ENCODE measurements at regions not wholly inside any gene's neighbourhood (a gene's known extent, or its start where the extent isn't known, plus 50 kb on each side); places are given as distances from the start of the nearest gene placed in this dataset.

GRCh38 chr16:74168445-74168844 is 128.2 kb upstream of the PSMD7 start:
- no peak for TF ChIP-seq SUZ12 (IDR thresholded peaks at IDR 0.05)
- TF ChIP-seq FOXK2 (IDR thresholded peaks at IDR 0.05), result no peak
- TF ChIP-seq FOXA1 (IDR thresholded peaks at IDR 0.05), result no peak
- no peak for TF ChIP-seq BHLHE40 (IDR thresholded peaks at IDR 0.05; ENCODE audit: borderline replicate concordance)
- TF ChIP-seq LEF1 (IDR thresholded peaks at IDR 0.05; ENCODE audit: borderline replicate concordance), result no peak
- no peak for TF ChIP-seq ARNT (IDR thresholded peaks at IDR 0.05)
- no peak for TF ChIP-seq SP1 (IDR thresholded peaks at IDR 0.05)
- no peak for TF ChIP-seq ZNF384 (IDR thresholded peaks at IDR 0.05)
- no peak for TF ChIP-seq NFRKB (IDR thresholded peaks at IDR 0.05)
- no peak for TF ChIP-seq HDGF (IDR thresholded peaks at IDR 0.05; ENCODE audit: borderline replicate concordance)
- no peak for TF ChIP-seq L3MBTL2 (conservative IDR thresholded peaks at IDR 0.05)
- no peak for TF ChIP-seq FOXM1 (IDR thresholded peaks at IDR 0.05; ENCODE audit: borderline replicate concordance)
- no peak for TF ChIP-seq CTBP1 (IDR thresholded peaks at IDR 0.05; ENCODE audit: borderline replicate concordance)
- no peak for TF ChIP-seq TARDBP (IDR thresholded peaks at IDR 0.05)
- ChIA-PET CTCF (no interaction called here), POLR2A (no interaction called here)
- DNase-seq (ENCODE audit: extremely low spot score), result no peak

GRCh38 chr16:74166456-74166855 is 130.2 kb upstream of the PSMD7 start:
- ChIA-PET CTCF (no interaction called here), POLR2A (interaction anchor here (0.6 kb wide), 1 partner anchor 74 kb away, joined by 3 read pairs; no protein-coding TSS in a partner anchor)
- no peak for TF ChIP-seq ZNF384 (IDR thresholded peaks at IDR 0.05)
- DNase-seq (ENCODE audit: extremely low spot score), result no peak

GRCh38 chr16:74165566-74166080 is 131.0 kb upstream of the PSMD7 start:
- TF ChIP-seq FOXM1 (IDR thresholded peaks at IDR 0.05; ENCODE audit: borderline replicate concordance) (no peak), SP1 (IDR thresholded peaks at IDR 0.05) (no peak), NFRKB (IDR thresholded peaks at IDR 0.05) (no peak), FOXA1 (IDR thresholded peaks at IDR 0.05) (no peak), CTBP1 (IDR thresholded peaks at IDR 0.05; ENCODE audit: borderline replicate concordance) (no peak), SUZ12 (IDR thresholded peaks at IDR 0.05) (no peak), HDGF (IDR thresholded peaks at IDR 0.05; ENCODE audit: borderline replicate concordance) (no peak), BHLHE40 (IDR thresholded peaks at IDR 0.05; ENCODE audit: borderline replicate concordance) (no peak), L3MBTL2 (conservative IDR thresholded peaks at IDR 0.05) (no peak), ZNF384 (IDR thresholded peaks at IDR 0.05) (no peak), ELF4 (IDR thresholded peaks at IDR 0.05) (no peak), LEF1 (IDR thresholded peaks at IDR 0.05; ENCODE audit: borderline replicate concordance) (no peak)
- ChIA-PET POLR2A (no interaction called here), CTCF (no interaction called here)
- DNase-seq (ENCODE audit: extremely low spot score), result no peak

- TF ChIP-seq CTBP1 (IDR thresholded peaks at IDR 0.05; ENCODE audit: borderline replicate concordance) (no peak), ZNF384 (IDR thresholded peaks at IDR 0.05) (no peak), NFRKB (IDR thresholded peaks at IDR 0.05) (no peak), SUZ12 (IDR thresholded peaks at IDR 0.05) (no peak), FOXM1 (IDR thresholded peaks at IDR 0.05; ENCODE audit: borderline replicate concordance) (no peak), L3MBTL2 (conservative IDR thresholded peaks at IDR 0.05) (no peak), FOXK2 (IDR thresholded peaks at IDR 0.05) (no peak), TARDBP (IDR thresholded peaks at IDR 0.05) (no peak), ARNT (IDR thresholded peaks at IDR 0.05) (no peak), SP1 (IDR thresholded peaks at IDR 0.05) (no peak)
- POLR2A ChIA-PET, result no interaction called here
- CTCF ChIA-PET, result no interaction called here
- DNase-seq (ENCODE audit: extremely low spot score), result no peak
Observed at GRCh38 chr16:74160759-74161158, 135.9 kb upstream of the PSMD7 start.

GRCh38 chr16:74153773-74154172 is 142.8 kb upstream of the PSMD7 start:
- no peak for TF ChIP-seq LEF1 (IDR thresholded peaks at IDR 0.05; ENCODE audit: borderline replicate concordance)
- no peak for TF ChIP-seq NFRKB (IDR thresholded peaks at IDR 0.05)
- TF ChIP-seq PKNOX1 (IDR thresholded peaks at IDR 0.05), result no peak
- no peak for TF ChIP-seq FOXA1 (IDR thresholded peaks at IDR 0.05)
- no peak for TF ChIP-seq HDGF (IDR thresholded peaks at IDR 0.05; ENCODE audit: borderline replicate concordance)
- DNase-seq (ENCODE audit: extremely low spot score), result no peak
- POLR2A ChIA-PET, result no interaction called here
- CTCF ChIA-PET, result no interaction called here

- CTCF ChIA-PET, result no interaction called here
- POLR2A ChIA-PET, result no interaction called here
- no peak for TF ChIP-seq NFRKB (IDR thresholded peaks at IDR 0.05)
- no peak for TF ChIP-seq SP1 (IDR thresholded peaks at IDR 0.05)
- no peak for TF ChIP-seq FOXK2 (IDR thresholded peaks at IDR 0.05)
- TF ChIP-seq ARNT (IDR thresholded peaks at IDR 0.05), result no peak
- TF ChIP-seq CTBP1 (IDR thresholded peaks at IDR 0.05; ENCODE audit: borderline replicate concordance), result no peak
- no peak for TF ChIP-seq ZNF384 (IDR thresholded peaks at IDR 0.05)
- TF ChIP-seq HDGF (IDR thresholded peaks at IDR 0.05; ENCODE audit: borderline replicate concordance), result no peak
- TF ChIP-seq LEF1 (IDR thresholded peaks at IDR 0.05; ENCODE audit: borderline replicate concordance), result no peak
- no peak for TF ChIP-seq FOXM1 (IDR thresholded peaks at IDR 0.05; ENCODE audit: borderline replicate concordance)
- TF ChIP-seq BHLHE40 (IDR thresholded peaks at IDR 0.05; ENCODE audit: borderline replicate concordance), result no peak
- TF ChIP-seq FOXA1 (IDR thresholded peaks at IDR 0.05), result no peak
- TF ChIP-seq L3MBTL2 (conservative IDR thresholded peaks at IDR 0.05), result no peak
- TF ChIP-seq PKNOX1 (IDR thresholded peaks at IDR 0.05), result no peak
- no peak for TF ChIP-seq ELF4 (IDR thresholded peaks at IDR 0.05)
- TF ChIP-seq SUZ12 (IDR thresholded peaks at IDR 0.05), result no peak
- no peak for TF ChIP-seq TARDBP (IDR thresholded peaks at IDR 0.05)
- DNase-seq (ENCODE audit: extremely low spot score), result no peak
Observed at GRCh38 chr16:74146643-74147042, 150.0 kb upstream of the PSMD7 start.

- no peak for TF ChIP-seq ELF4 (IDR thresholded peaks at IDR 0.05)
- TF ChIP-seq CTBP1 (IDR thresholded peaks at IDR 0.05; ENCODE audit: borderline replicate concordance), result no peak
- TF ChIP-seq NFRKB (IDR thresholded peaks at IDR 0.05), result no peak
- CTCF ChIA-PET, result no interaction called here
- no peak for DNase-seq (ENCODE audit: extremely low spot score)
- POLR2A ChIA-PET, result no interaction called here
Observed at GRCh38 chr16:74143171-74143570, 153.4 kb upstream of the PSMD7 start.

Measured in HEK293T (cell line).